B cell (primary cell): ENCODE measurements at regions not wholly inside any gene's neighbourhood (a gene's known extent, or its start where the extent isn't known, plus 50 kb on each side); places are given as distances from the start of the nearest gene placed in this dataset.
"Not testable (repeated sequence)": the region's sequence is repeated elsewhere in the genome, so short reads cannot be mapped to it uniquely, and the experiment has no call there.

Source experiments
- EZH2 ChIP-seq: IDR thresholded peaks from 2 replicates; pipeline ENCODE4 v1.6.1; 2012; ENCODE audit warnings: borderline replicate concordance, low read depth, mild to moderate bottlenecking, moderate library complexity, low read length; ENCODE audit not compliant: insufficient read depth, poor library complexity, severe bottlenecking
- TF ChIP-seq, protein P1 (sequence below): fragments of 200-600 bp; IDR thresholded peaks from one replicate; pipeline ENCODE4 v1.8.0; 2022; ENCODE audit warnings: antibody characterized with exemption, mild to moderate bottlenecking

- not testable (repeated sequence) for TF ChIP-seq EZH2
- TF ChIP-seq, protein P1, sequence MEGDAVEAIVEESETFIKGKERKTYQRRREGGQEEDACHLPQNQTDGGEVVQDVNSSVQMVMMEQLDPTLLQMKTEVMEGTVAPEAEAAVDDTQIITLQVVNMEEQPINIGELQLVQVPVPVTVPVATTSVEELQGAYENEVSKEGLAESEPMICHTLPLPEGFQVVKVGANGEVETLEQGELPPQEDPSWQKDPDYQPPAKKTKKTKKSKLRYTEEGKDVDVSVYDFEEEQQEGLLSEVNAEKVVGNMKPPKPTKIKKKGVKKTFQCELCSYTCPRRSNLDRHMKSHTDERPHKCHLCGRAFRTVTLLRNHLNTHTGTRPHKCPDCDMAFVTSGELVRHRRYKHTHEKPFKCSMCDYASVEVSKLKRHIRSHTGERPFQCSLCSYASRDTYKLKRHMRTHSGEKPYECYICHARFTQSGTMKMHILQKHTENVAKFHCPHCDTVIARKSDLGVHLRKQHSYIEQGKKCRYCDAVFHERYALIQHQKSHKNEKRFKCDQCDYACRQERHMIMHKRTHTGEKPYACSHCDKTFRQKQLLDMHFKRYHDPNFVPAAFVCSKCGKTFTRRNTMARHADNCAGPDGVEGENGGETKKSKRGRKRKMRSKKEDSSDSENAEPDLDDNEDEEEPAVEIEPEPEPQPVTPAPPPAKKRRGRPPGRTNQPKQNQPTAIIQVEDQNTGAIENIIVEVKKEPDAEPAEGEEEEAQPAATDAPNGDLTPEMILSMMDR: not testable (repeated sequence)
Observed at GRCh38 chr5:18801413-18801812, 1167.2 kb downstream of the TAF11L14 start.
